ENCODE measurements at regions not wholly inside any gene's neighbourhood (a gene's known extent, or its start where the extent isn't known, plus 50 kb on each side); places are given as distances from the start of the nearest gene placed in this dataset.

DNA sequence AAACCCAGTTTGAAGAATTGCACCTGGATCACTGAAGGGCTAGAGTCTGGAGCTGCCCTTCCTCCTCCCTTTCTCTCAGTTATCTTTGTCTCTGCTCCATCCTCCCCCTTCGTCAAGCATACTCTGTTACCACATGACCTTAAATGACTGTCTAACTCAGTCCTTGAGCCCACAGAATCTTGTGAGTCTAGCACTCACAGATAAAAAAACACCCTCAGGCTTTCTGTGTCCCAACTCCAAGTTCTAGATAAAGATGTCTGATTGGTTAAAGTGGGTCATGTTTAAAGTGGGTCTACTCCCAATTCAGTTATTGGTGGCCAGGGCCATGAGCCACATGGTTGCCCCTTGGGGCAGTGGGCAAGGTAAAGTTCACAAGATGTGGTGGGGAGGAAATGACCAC, 53.5 kb upstream of the CYP1B1 start:
- Mint-ChIP-seq H3K27me3 (ENCODE audit: unreplicated experiment) (peaks cover 2% of the 10 kb centered on the region), H3K36me3 (ENCODE audit: low read depth, unreplicated experiment) (peaks cover 14% of the 10 kb centered on the region), H3K4me1 (ENCODE audit: unreplicated experiment) (no peaks in the 10 kb centered on the region), H3K4me3 (ENCODE audit: unreplicated experiment) (no peak overlapping the region), H3K9me3 (ENCODE audit: unreplicated experiment) (peaks cover 6% of the 10 kb centered on the region), H3K27ac (ENCODE audit: unreplicated experiment) (no peak overlapping the region)
- no peak for TF ChIP-seq CTCF (IDR thresholded peaks at IDR 0.05; ENCODE audit: unreplicated experiment)
- no peak for DNase-seq (ENCODE audit: low spot score)

DNA sequence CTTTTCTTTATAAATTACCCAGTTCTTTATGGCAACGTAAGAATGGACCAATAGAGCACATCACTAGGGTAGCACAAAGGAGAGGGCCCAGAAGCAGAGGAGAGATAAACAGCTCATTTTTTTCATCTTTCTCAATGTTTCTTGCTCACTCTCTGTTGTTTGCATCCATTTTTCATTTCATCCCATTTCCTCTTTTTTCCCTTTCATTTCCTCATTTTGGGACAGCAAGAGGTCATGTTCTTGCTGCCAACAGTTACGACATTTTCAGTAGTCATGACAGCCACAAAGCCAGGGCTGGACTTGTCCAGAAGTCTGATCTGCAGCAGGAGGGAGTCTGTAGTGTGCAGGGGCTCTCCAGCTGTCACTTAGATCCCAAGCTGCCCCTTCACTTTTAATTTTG, 52.7 kb upstream of the CYP1B1 start:
- Mint-ChIP-seq H3K4me3 (ENCODE audit: unreplicated experiment) (no peak overlapping the region), H3K36me3 (ENCODE audit: low read depth, unreplicated experiment) (peaks cover 14% of the 10 kb centered on the region), H3K4me1 (ENCODE audit: unreplicated experiment) (no peaks in the 10 kb centered on the region), H3K9me3 (ENCODE audit: unreplicated experiment) (peaks cover 6% of the 10 kb centered on the region), H3K27ac (ENCODE audit: unreplicated experiment) (no peak overlapping the region), H3K27me3 (ENCODE audit: unreplicated experiment) (peaks cover 2% of the 10 kb centered on the region)
- TF ChIP-seq CTCF (IDR thresholded peaks at IDR 0.05; ENCODE audit: unreplicated experiment): no peak
- no peak for DNase-seq (ENCODE audit: low spot score)

DNA sequence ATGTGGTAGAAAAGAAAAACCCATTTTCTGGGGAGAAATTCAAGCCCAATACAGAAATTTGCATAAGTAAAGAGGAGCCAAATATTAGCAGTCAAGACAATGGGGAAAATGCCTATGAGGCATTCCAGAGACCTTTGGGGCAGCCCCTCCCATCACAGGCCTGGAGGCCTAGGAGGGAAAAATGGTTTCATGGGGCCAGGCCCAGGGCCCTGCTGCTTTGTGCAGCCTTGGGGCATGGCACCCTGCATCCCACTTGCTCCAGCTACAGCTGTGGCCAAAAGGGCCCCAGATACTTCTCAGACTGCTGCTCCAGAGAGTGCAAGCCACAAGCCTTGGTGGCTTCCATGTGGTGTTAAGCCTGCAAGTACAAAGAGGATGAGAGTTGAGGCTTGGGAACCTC, 51.3 kb upstream of the CYP1B1 start:
- no peak for DNase-seq (ENCODE audit: low spot score)
- Mint-ChIP-seq H3K27ac (ENCODE audit: unreplicated experiment) (no peak overlapping the region), H3K4me1 (ENCODE audit: unreplicated experiment) (no peaks in the 10 kb centered on the region), H3K4me3 (ENCODE audit: unreplicated experiment) (no peak overlapping the region), H3K36me3 (ENCODE audit: low read depth, unreplicated experiment) (peaks cover 14% of the 10 kb centered on the region), H3K9me3 (ENCODE audit: unreplicated experiment) (peaks cover 6% of the 10 kb centered on the region), H3K27me3 (ENCODE audit: unreplicated experiment) (peaks cover 2% of the 10 kb centered on the region)
- no peak for TF ChIP-seq CTCF (IDR thresholded peaks at IDR 0.05; ENCODE audit: unreplicated experiment)

- H3K4me1 Mint-ChIP-seq (ENCODE audit: unreplicated experiment): no peaks in the 10 kb centered on the region
- H3K4me3 Mint-ChIP-seq (ENCODE audit: unreplicated experiment): no peak overlapping the region
- TF ChIP-seq CTCF (IDR thresholded peaks at IDR 0.05; ENCODE audit: unreplicated experiment): no peak
- H3K9me3 Mint-ChIP-seq (ENCODE audit: unreplicated experiment): peaks cover 6% of the 10 kb centered on the region
- H3K27ac Mint-ChIP-seq (ENCODE audit: unreplicated experiment): no peak overlapping the region
- peaks cover 2% of the 10 kb centered on the region for H3K27me3 Mint-ChIP-seq (ENCODE audit: unreplicated experiment)
- DNase-seq (ENCODE audit: low spot score): no peak
- H3K36me3 Mint-ChIP-seq (ENCODE audit: low read depth, unreplicated experiment): peaks cover 14% of the 10 kb centered on the region
These were observed 49.9 kb upstream of the CYP1B1 start for GRCh38 chr2:38125842-38126241.

All from endothelial cell (in vitro differentiated cells).